H1 (cell line): ENCODE measurements at regions not wholly inside any gene's neighbourhood (a gene's known extent, or its start where the extent isn't known, plus 50 kb on each side); places are given as distances from the start of the nearest gene placed in this dataset.

Source experiments
- CBX5 ChIP-seq: fragments of 300-800, 300-1000 bp; sonication (generic); IDR thresholded peaks from 2 replicates; pipeline ENCODE4 v1.7.1; 2016; ENCODE audit warnings: antibody characterized with exemption, low read length, low read depth
- GABPA ChIP-seq: IDR thresholded peaks from 2 replicates; pipeline ENCODE4 v1.6.1; 2011; ENCODE audit warnings: mild to moderate bottlenecking, low read length, moderate library complexity, borderline replicate concordance; ENCODE audit not compliant: insufficient read depth
- JUND ChIP-seq: IDR thresholded peaks from 2 replicates; pipeline ENCODE4 v1.6.1; 2011; ENCODE audit warnings: mild to moderate bottlenecking, improper control_type of control experiment, low read length
- MAX ChIP-seq: IDR thresholded peaks from 2 replicates; pipeline ENCODE4 v1.6.1; 2012; ENCODE audit warnings: inconsistent platforms
- NRF1 ChIP-seq: IDR thresholded peaks from 2 replicates; pipeline ENCODE4 v1.6.1; 2011; ENCODE audit warnings: mild to moderate bottlenecking, low read depth, low read length, improper control_type of control experiment
- RFX5 ChIP-seq: IDR thresholded peaks from 2 replicates; pipeline ENCODE4 v1.6.1; 2011; ENCODE audit warnings: low read depth, low read length, improper control_type of control experiment, borderline replicate concordance
- RXRA ChIP-seq: IDR thresholded peaks from 2 replicates; pipeline ENCODE4 v1.6.1; 2011; ENCODE audit warnings: low read depth, mild to moderate bottlenecking, low read length, moderate library complexity; ENCODE audit not compliant: insufficient read depth
- ZNF274 ChIP-seq: IDR thresholded peaks from 2 replicates; pipeline ENCODE4 v1.7.0; 2012; ENCODE audit warnings: low read length, borderline replicate concordance; ENCODE audit errors: extremely low read depth
- TF ChIP-seq, protein P1 (sequence below), 3 experiments: IDR thresholded peaks; 1 replicate in 2 of 3; 2 replicates in 1 of 3; pipeline versions ENCODE4 v1.5.1 to v1.6.1; 2011; ENCODE audit warnings: low read length in 3 of 3, mild to moderate bottlenecking in 3 of 3, inconsistent platforms in 2 of 3, low read depth in 1 of 3, moderate library complexity in 1 of 3; ENCODE audit not compliant: insufficient read depth in 1 of 3; ENCODE audit errors: control extremely low read depth in 1 of 3

DNA sequence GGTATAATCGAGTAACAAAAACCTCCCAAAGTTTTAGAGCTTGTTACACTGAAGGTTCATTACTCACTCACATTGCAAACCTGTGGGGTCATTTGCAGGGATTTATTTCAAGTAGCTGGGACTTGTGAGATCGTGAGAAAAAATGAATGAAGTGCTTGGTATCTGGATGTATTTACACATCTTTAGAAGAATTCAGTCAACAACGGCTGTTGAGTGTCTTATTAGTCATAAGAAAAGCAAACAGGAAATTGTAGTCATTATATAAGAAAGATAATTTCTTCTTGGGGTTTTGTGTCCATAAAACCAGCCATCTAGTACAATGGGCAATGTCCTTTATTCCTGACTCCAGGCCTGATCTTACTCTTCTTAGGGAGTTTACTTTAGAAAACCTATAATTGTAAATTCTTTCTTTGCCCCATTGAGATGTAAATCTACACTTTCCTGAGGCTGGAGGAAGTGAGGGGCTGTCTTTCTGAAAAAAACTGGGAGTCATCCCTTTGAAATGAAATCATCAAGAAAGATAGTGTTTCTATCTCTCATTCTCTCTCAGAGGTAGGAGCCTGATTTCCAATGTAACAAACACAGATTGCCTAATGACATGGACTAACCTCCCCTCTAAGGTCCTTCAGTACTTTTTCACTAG is 202.5 kb upstream of the ASCC3 start:
- no peak for TF ChIP-seq RFX5
- TF ChIP-seq, protein P1, sequence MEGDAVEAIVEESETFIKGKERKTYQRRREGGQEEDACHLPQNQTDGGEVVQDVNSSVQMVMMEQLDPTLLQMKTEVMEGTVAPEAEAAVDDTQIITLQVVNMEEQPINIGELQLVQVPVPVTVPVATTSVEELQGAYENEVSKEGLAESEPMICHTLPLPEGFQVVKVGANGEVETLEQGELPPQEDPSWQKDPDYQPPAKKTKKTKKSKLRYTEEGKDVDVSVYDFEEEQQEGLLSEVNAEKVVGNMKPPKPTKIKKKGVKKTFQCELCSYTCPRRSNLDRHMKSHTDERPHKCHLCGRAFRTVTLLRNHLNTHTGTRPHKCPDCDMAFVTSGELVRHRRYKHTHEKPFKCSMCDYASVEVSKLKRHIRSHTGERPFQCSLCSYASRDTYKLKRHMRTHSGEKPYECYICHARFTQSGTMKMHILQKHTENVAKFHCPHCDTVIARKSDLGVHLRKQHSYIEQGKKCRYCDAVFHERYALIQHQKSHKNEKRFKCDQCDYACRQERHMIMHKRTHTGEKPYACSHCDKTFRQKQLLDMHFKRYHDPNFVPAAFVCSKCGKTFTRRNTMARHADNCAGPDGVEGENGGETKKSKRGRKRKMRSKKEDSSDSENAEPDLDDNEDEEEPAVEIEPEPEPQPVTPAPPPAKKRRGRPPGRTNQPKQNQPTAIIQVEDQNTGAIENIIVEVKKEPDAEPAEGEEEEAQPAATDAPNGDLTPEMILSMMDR (IDR thresholded peaks at IDR 0.05; ENCODE audit: control extremely low read depth in 1 of 3, insufficient read depth in 1 of 3, low read depth in 1 of 3, low read length in 3 of 3) = no peak
- TF ChIP-seq RXRA = no peak
- no peak for TF ChIP-seq NRF1
- no peak for TF ChIP-seq GABPA
- TF ChIP-seq CBX5 = no peak
- TF ChIP-seq JUND = no peak
- TF ChIP-seq MAX = no peak
- TF ChIP-seq ZNF274 = no peak
